ENCODE measurements at regions not wholly inside any gene's neighbourhood (a gene's known extent, or its start where the extent isn't known, plus 50 kb on each side); places are given as distances from the start of the nearest gene placed in this dataset.

GRCh38 chr16:74094962-74095361, 201.7 kb upstream of the PSMD7 start:
- no peak for DNase-seq (ENCODE audit: low read depth in 3 of 3)

GRCh38 chr16:74094514-74094913, 202.1 kb upstream of the PSMD7 start:
- DNase-seq (ENCODE audit: low read depth in 3 of 3) = no peak

GRCh38 chr16:74092336-74092735, 204.3 kb upstream of the PSMD7 start:
- no peak for DNase-seq (ENCODE audit: low read depth in 3 of 3)

- no peak for DNase-seq (ENCODE audit: low read depth in 3 of 3)
Measured at GRCh38 chr16:74090871-74091270, 205.7 kb upstream of the PSMD7 start.

GRCh38 chr16:74083541-74083940, 213.1 kb upstream of the PSMD7 start:
- no peak for DNase-seq (ENCODE audit: low read depth in 3 of 3)

GRCh38 chr16:74080311-74080710, 216.3 kb upstream of the PSMD7 start:
- no peak for DNase-seq (ENCODE audit: low read depth in 3 of 3)

GRCh38 chr16:74079232-74079586, 217.4 kb upstream of the PSMD7 start:
- DNase-seq (ENCODE audit: low read depth in 3 of 3) = no peak

- DNase-seq (ENCODE audit: low read depth in 3 of 3) = no peak
Measured at GRCh38 chr16:74078511-74079231, 217.9 kb upstream of the PSMD7 start.

- DNase-seq (ENCODE audit: low read depth in 3 of 3) = no peak
Measured at GRCh38 chr16:74076568-74076967, 220.0 kb upstream of the PSMD7 start.

GRCh38 chr16:74075393-74075792, 221.2 kb upstream of the PSMD7 start:
- DNase-seq (ENCODE audit: low read depth in 3 of 3) = no peak

- no peak for DNase-seq (ENCODE audit: low read depth in 3 of 3)
Measured at GRCh38 chr16:74073456-74073855, 223.2 kb upstream of the PSMD7 start.

- DNase-seq (ENCODE audit: low read depth in 3 of 3) = no peak
Measured at GRCh38 chr16:74071996-74072535, 224.5 kb upstream of the PSMD7 start.

- no peak for DNase-seq (ENCODE audit: low read depth in 3 of 3)
Measured at GRCh38 chr16:74070237-74070636, 226.4 kb upstream of the PSMD7 start.

GRCh38 chr16:74064120-74064735, 232.4 kb upstream of the PSMD7 start:
- DNase-seq (ENCODE audit: low read depth in 3 of 3) = no peak

GRCh38 chr16:74053826-74054225, 242.8 kb upstream of the PSMD7 start:
- DNase-seq (ENCODE audit: low read depth in 3 of 3) = no peak

GRCh38 chr16:74053312-74053711, 243.3 kb upstream of the PSMD7 start:
- DNase-seq (ENCODE audit: low read depth in 3 of 3) = no peak

- DNase-seq (ENCODE audit: low read depth in 3 of 3) = no peak
Measured at GRCh38 chr16:74052016-74052415, 244.6 kb upstream of the PSMD7 start.

- DNase-seq (ENCODE audit: low read depth in 3 of 3) = no peak
Measured at GRCh38 chr16:74049027-74049426, 247.6 kb upstream of the PSMD7 start.

GRCh38 chr16:74046524-74046923, 250.1 kb upstream of the PSMD7 start:
- DNase-seq (ENCODE audit: low read depth in 3 of 3) = no peak

GRCh38 chr16:74045513-74045912, 251.1 kb upstream of the PSMD7 start:
- no peak for DNase-seq (ENCODE audit: low read depth in 3 of 3)

- no peak for DNase-seq (ENCODE audit: low read depth in 3 of 3)
Measured at GRCh38 chr16:74035816-74036215, 260.8 kb upstream of the PSMD7 start.

- DNase-seq (ENCODE audit: low read depth in 3 of 3) = no peak
Measured at GRCh38 chr16:74034862-74035261, 261.8 kb upstream of the PSMD7 start.

GRCh38 chr16:74034200-74034599, 262.4 kb upstream of the PSMD7 start:
- no peak for DNase-seq (ENCODE audit: low read depth in 3 of 3)
